Nephron (organoid): ENCODE measurements at regions not wholly inside any gene's neighbourhood (a gene's known extent, or its start where the extent isn't known, plus 50 kb on each side); places are given as distances from the start of the nearest gene placed in this dataset.

Experiments used
- H3K27ac Mint-ChIP-seq, 3 experiments: 2 replicates each; pipeline ENCODE4 v1.8.0; 2020; ENCODE audit warnings: mixed read lengths in 3 of 3, mild to moderate bottlenecking in 2 of 3, moderate library complexity in 1 of 3
- H3K27me3 Mint-ChIP-seq: 2 replicates; pipeline ENCODE4 v1.8.0; 2021; ENCODE audit warnings: low read depth, mild to moderate bottlenecking, moderate library complexity, mixed read lengths
- H3K36me3 Mint-ChIP-seq: 2 replicates; pipeline ENCODE4 v1.8.0; 2020; ENCODE audit warnings: low read depth, mixed read lengths
- H3K4me1 Mint-ChIP-seq: 2 replicates; pipeline ENCODE4 v1.8.0; 2020; ENCODE audit warnings: mixed read lengths
- H3K4me3 Mint-ChIP-seq, 3 experiments: 2 replicates each; pipeline ENCODE4 v1.8.0; 2020; ENCODE audit warnings: mild to moderate bottlenecking in 3 of 3, mixed read lengths in 3 of 3, moderate library complexity in 2 of 3
- H3K9me3 Mint-ChIP-seq: 2 replicates; pipeline ENCODE4 v1.8.0; 2020; ENCODE audit warnings: mixed read lengths
- CTCF ChIP-seq, 3 experiments: fragments of 200-600 bp; sonication (generic); IDR thresholded peaks; one replicate each; pipeline ENCODE4 v1.5.0; 2021; ENCODE audit warnings: antibody characterized with exemption in 3 of 3; ENCODE audit not compliant: unreplicated experiment in 3 of 3

GRCh38 chr15:62520887-62521286, 355.8 kb upstream of the C2CD4B start:
- Mint-ChIP-seq H3K4me1 (peaks cover 62% of the 10 kb centered on the region), H3K4me3 (no peak overlapping the region), H3K36me3 (no peaks in the 10 kb centered on the region), H3K9me3 (no peaks in the 10 kb centered on the region), H3K27ac (peak overlapping the region; percentile 5 to 91 (median 89)), H3K27me3 (no peaks in the 10 kb centered on the region)
- TF ChIP-seq CTCF (IDR thresholded peaks at IDR 0.05; ENCODE audit: unreplicated experiment in 3 of 3): no peak

- H3K36me3 Mint-ChIP-seq: no peaks in the 10 kb centered on the region
- H3K4me1 Mint-ChIP-seq: peaks cover 57% of the 10 kb centered on the region
- peak overlapping the region; percentile 5 to 91 (median 89) for H3K27ac Mint-ChIP-seq
- no peak for TF ChIP-seq CTCF (IDR thresholded peaks at IDR 0.05; ENCODE audit: unreplicated experiment in 3 of 3)
- H3K9me3 Mint-ChIP-seq: no peaks in the 10 kb centered on the region
- H3K27me3 Mint-ChIP-seq: no peaks in the 10 kb centered on the region
- peak overlapping the region in 1 of 3 experiments; percentile 22 for H3K4me3 Mint-ChIP-seq
Measured at GRCh38 chr15:62521396-62521795, 356.3 kb upstream of the C2CD4B start.

GRCh38 chr15:62524848-62525247, 359.8 kb upstream of the C2CD4B start:
- Mint-ChIP-seq H3K4me1 (peaks cover 38% of the 10 kb centered on the region), H3K4me3 (no peak overlapping the region), H3K27ac (no peak overlapping the region), H3K36me3 (no peaks in the 10 kb centered on the region), H3K27me3 (no peaks in the 10 kb centered on the region), H3K9me3 (no peaks in the 10 kb centered on the region)
- no peak for TF ChIP-seq CTCF (IDR thresholded peaks at IDR 0.05; ENCODE audit: unreplicated experiment in 3 of 3)

GRCh38 chr15:62527387-62527786, 362.3 kb upstream of the C2CD4B start:
- Mint-ChIP-seq H3K9me3 (no peaks in the 10 kb centered on the region), H3K27ac (no peak overlapping the region), H3K27me3 (no peaks in the 10 kb centered on the region), H3K36me3 (no peaks in the 10 kb centered on the region), H3K4me3 (no peak overlapping the region), H3K4me1 (peaks cover 13% of the 10 kb centered on the region)
- TF ChIP-seq CTCF (IDR thresholded peaks at IDR 0.05; ENCODE audit: unreplicated experiment in 3 of 3): no peak

- no peak overlapping the region for H3K4me3 Mint-ChIP-seq
- H3K9me3 Mint-ChIP-seq: no peaks in the 10 kb centered on the region
- H3K27ac Mint-ChIP-seq: no peak overlapping the region
- TF ChIP-seq CTCF (IDR thresholded peaks at IDR 0.05; ENCODE audit: unreplicated experiment in 3 of 3): no peak
- H3K4me1 Mint-ChIP-seq: peaks cover 3% of the 10 kb centered on the region
- H3K27me3 Mint-ChIP-seq: no peaks in the 10 kb centered on the region
- no peaks in the 10 kb centered on the region for H3K36me3 Mint-ChIP-seq
Measured at GRCh38 chr15:62528505-62528904, 363.4 kb upstream of the C2CD4B start.

- no peak overlapping the region for H3K4me3 Mint-ChIP-seq
- H3K27me3 Mint-ChIP-seq: no peaks in the 10 kb centered on the region
- H3K36me3 Mint-ChIP-seq: no peaks in the 10 kb centered on the region
- H3K4me1 Mint-ChIP-seq: peaks cover 14% of the 10 kb centered on the region
- no peak for TF ChIP-seq CTCF (IDR thresholded peaks at IDR 0.05; ENCODE audit: unreplicated experiment in 3 of 3)
- H3K9me3 Mint-ChIP-seq: no peaks in the 10 kb centered on the region
- H3K27ac Mint-ChIP-seq: no peak overlapping the region
Measured at GRCh38 chr15:62532367-62532766, 367.3 kb upstream of the C2CD4B start.
